IPS DF 19.7 (cell line): ENCODE measurements at regions not wholly inside any gene's neighbourhood (a gene's known extent, or its start where the extent isn't known, plus 50 kb on each side); places are given as distances from the start of the nearest gene placed in this dataset.

Experiments
- DNase-seq: peaks from one replicate; pipeline ENCODE4 v3.0.0-alpha.2; 2013; ENCODE audit warnings: low read depth, low spot score

- DNase-seq, result no peak
Measured at GRCh38 chr20:53837126-53837826, 233.1 kb downstream of the BCAS1 start.

- DNase-seq, result no peak
Measured at GRCh38 chr20:53834749-53835148, 235.6 kb downstream of the BCAS1 start.

- no peak for DNase-seq
Measured at GRCh38 chr20:53834062-53834442, 236.3 kb downstream of the BCAS1 start.

GRCh38 chr20:53833333-53834061 lies 236.9 kb downstream of the BCAS1 start:
- no peak for DNase-seq

- DNase-seq, result no peak
Measured at GRCh38 chr20:53832499-53832898, 237.9 kb downstream of the BCAS1 start.

- no peak for DNase-seq
Measured at GRCh38 chr20:53831812-53832211, 238.2 kb upstream of the ZNF217 start.

- no peak for DNase-seq
Measured at GRCh38 chr20:53831228-53831627, 237.6 kb upstream of the ZNF217 start.

- DNase-seq, result no peak
Measured at GRCh38 chr20:53829724-53830521, 236.3 kb upstream of the ZNF217 start.

GRCh38 chr20:53829255-53829723 lies 235.7 kb upstream of the ZNF217 start:
- no peak for DNase-seq

GRCh38 chr20:53828682-53829254 lies 235.1 kb upstream of the ZNF217 start:
- no peak for DNase-seq

GRCh38 chr20:53828088-53828681 lies 234.5 kb upstream of the ZNF217 start:
- DNase-seq, result no peak

- no peak for DNase-seq
Measured at GRCh38 chr20:53827292-53828087, 233.9 kb upstream of the ZNF217 start.

GRCh38 chr20:53826597-53827291 lies 233.1 kb upstream of the ZNF217 start:
- DNase-seq, result no peak

- DNase-seq, result no peak
Measured at GRCh38 chr20:53826090-53826489, 232.5 kb upstream of the ZNF217 start.

- no peak for DNase-seq
Measured at GRCh38 chr20:53825282-53825681, 231.6 kb upstream of the ZNF217 start.

- no peak for DNase-seq
Measured at GRCh38 chr20:53824779-53825178, 231.1 kb upstream of the ZNF217 start.

GRCh38 chr20:53823121-53823764 lies 229.6 kb upstream of the ZNF217 start:
- DNase-seq, result no peak

- no peak for DNase-seq
Measured at GRCh38 chr20:53822534-53822933, 228.9 kb upstream of the ZNF217 start.

- no peak for DNase-seq
Measured at GRCh38 chr20:53819973-53820451, 226.4 kb upstream of the ZNF217 start.
